ENCODE measurements at regions not wholly inside any gene's neighbourhood (a gene's known extent, or its start where the extent isn't known, plus 50 kb on each side); places are given as distances from the start of the nearest gene placed in this dataset.
"Not testable (repeated sequence)": the region's sequence is repeated elsewhere in the genome, so short reads cannot be mapped to it uniquely, and the experiment has no call there.

DNA sequence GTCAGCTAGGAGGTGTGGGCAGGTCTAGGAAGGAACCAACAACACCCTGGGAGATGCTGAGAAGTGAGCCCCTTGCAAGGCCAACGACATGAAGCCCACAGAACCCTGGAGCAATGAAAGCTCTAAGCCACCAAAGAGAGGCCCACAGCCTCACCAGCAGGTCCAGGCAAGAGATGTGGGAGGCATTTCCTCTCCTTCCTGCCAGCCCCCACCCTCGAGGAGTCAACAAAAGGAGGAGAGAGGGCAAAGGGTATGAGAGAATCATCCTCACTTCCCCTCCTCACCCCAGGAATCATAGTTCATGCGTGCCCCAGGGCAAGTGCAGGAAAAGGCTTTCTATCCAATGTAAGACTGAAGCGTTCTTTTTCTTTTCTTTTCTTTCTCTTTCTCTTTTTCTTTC lies 195.8 kb downstream of the SHQ1 start:
- peaks cover 6% of the 10 kb centered on the region for H3K9me3 Mint-ChIP-seq
- H3K4me1 Mint-ChIP-seq (ENCODE audit: low read depth): peaks cover 2% of the 10 kb centered on the region
- no peak for ATAC-seq
- H3K4me3 Mint-ChIP-seq: no peak overlapping the region
- peaks cover 5% of the 10 kb centered on the region for H3K27me3 Mint-ChIP-seq (ENCODE audit: low read depth)
- no peak for DNase-seq
- H3K36me3 Mint-ChIP-seq (ENCODE audit: insufficient read depth): no peaks in the 10 kb centered on the region

DNA sequence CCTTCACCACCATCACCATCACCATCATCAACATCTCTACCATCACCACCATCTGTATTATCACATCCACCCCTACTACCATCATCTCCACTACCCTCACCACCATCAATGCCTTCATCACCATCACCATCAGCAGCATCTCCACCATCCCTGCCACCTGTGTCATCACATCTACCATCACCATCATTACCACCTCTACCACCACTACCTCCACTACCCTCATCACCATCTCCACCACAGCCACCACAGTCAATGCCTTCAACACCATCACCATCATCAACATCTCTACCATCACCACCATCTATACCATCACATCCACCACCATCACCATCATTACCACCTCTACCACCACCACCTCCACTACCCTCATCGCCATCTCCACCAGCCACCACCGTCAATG lies 196.7 kb downstream of the SHQ1 start:
- H3K4me3 Mint-ChIP-seq: no peak overlapping the region
- ATAC-seq (no peak), DNase-seq (no peak)
- no peaks in the 10 kb centered on the region for H3K4me1 Mint-ChIP-seq (ENCODE audit: low read depth)
- H3K27me3 Mint-ChIP-seq (ENCODE audit: low read depth): peaks cover 5% of the 10 kb centered on the region
- peaks cover 6% of the 10 kb centered on the region for H3K9me3 Mint-ChIP-seq
- H3K36me3 Mint-ChIP-seq (ENCODE audit: insufficient read depth): no peaks in the 10 kb centered on the region

GRCh38 chr3:72646263-72646662 lies 202.0 kb downstream of the SHQ1 start:
- no peak for DNase-seq
- peaks cover 3% of the 10 kb centered on the region for H3K27me3 Mint-ChIP-seq (ENCODE audit: low read depth)
- no peak for ATAC-seq
- H3K36me3 Mint-ChIP-seq (ENCODE audit: insufficient read depth): no peaks in the 10 kb centered on the region
- no peak overlapping the region for H3K4me3 Mint-ChIP-seq
- peaks cover 5% of the 10 kb centered on the region for H3K9me3 Mint-ChIP-seq
- H3K4me1 Mint-ChIP-seq (ENCODE audit: low read depth): no peaks in the 10 kb centered on the region

GRCh38 chr3:72643635-72644034 lies 204.6 kb downstream of the SHQ1 start:
- not testable (repeated sequence) for H3K36me3 Mint-ChIP-seq (ENCODE audit: insufficient read depth); H3K4me3 Mint-ChIP-seq; H3K4me1 Mint-ChIP-seq (ENCODE audit: low read depth); H3K9me3 Mint-ChIP-seq; H3K27me3 Mint-ChIP-seq (ENCODE audit: low read depth); ATAC-seq; DNase-seq

- peaks cover 4% of the 10 kb centered on the region for H3K9me3 Mint-ChIP-seq
- no peak for ATAC-seq
- H3K4me1 Mint-ChIP-seq (ENCODE audit: low read depth): no peaks in the 10 kb centered on the region
- no peak overlapping the region for H3K4me3 Mint-ChIP-seq
- no peaks in the 10 kb centered on the region for H3K36me3 Mint-ChIP-seq (ENCODE audit: insufficient read depth)
- DNase-seq: no peak
- no peaks in the 10 kb centered on the region for H3K27me3 Mint-ChIP-seq (ENCODE audit: low read depth)
These were observed 206.6 kb downstream of the SHQ1 start for GRCh38 chr3:72641684-72642083.

DNA sequence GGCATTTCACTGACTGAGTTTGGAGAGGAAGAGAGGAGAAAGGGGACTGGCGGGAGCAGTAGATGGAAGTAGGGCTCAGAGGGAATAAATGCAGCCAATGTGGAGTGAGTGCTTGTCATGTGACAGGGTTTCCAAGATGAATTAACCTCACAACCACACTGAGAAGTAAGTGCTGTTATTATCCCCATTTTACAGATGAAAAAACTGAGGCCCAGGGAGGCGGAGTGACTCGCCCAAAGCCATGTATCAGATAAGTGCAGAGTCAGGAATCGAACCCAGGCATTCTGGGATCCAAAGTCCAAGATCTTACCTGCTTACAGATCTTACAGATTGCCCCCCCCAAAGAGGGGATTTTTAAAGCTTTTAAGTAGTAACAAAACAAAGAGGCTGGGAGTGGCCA lies 207.2 kb downstream of the SHQ1 start:
- no peaks in the 10 kb centered on the region for H3K27me3 Mint-ChIP-seq (ENCODE audit: low read depth)
- H3K4me3 Mint-ChIP-seq: no peak overlapping the region
- peaks cover under 1% of the 10 kb centered on the region for H3K9me3 Mint-ChIP-seq
- H3K36me3 Mint-ChIP-seq (ENCODE audit: insufficient read depth): no peaks in the 10 kb centered on the region
- ATAC-seq (no peak), DNase-seq (no peak)
- no peaks in the 10 kb centered on the region for H3K4me1 Mint-ChIP-seq (ENCODE audit: low read depth)

GRCh38 chr3:72636969-72637597 lies 211.2 kb downstream of the SHQ1 start:
- ATAC-seq (no peak), DNase-seq (no peak)
- H3K4me1 Mint-ChIP-seq (ENCODE audit: low read depth): peaks cover 15% of the 10 kb centered on the region
- no peaks in the 10 kb centered on the region for H3K27me3 Mint-ChIP-seq (ENCODE audit: low read depth)
- no peak overlapping the region for H3K4me3 Mint-ChIP-seq
- no peaks in the 10 kb centered on the region for H3K9me3 Mint-ChIP-seq
- no peaks in the 10 kb centered on the region for H3K36me3 Mint-ChIP-seq (ENCODE audit: insufficient read depth)

DNA sequence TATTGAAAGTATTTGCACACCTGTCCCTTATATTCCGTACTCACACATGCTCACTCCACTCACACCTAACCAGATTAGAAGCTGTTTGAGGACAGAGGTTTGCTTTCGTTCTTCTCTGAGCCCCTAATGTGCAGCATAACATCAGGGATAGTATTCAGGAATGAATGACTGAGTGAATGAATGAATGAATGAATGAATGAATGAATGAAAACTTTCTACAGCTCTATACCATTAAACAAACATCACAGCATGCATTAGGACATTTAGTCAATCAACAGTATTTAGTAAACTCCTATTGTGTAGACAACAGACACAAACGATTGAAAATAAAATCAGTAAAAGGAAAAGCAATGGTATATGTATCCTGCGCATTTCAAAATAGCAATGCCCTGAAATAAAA lies 212.7 kb downstream of the SHQ1 start:
- H3K4me1 Mint-ChIP-seq (ENCODE audit: low read depth): peaks cover 15% of the 10 kb centered on the region
- no peaks in the 10 kb centered on the region for H3K27me3 Mint-ChIP-seq (ENCODE audit: low read depth)
- peaks cover 4% of the 10 kb centered on the region for H3K9me3 Mint-ChIP-seq
- DNase-seq (no peak), ATAC-seq (no peak)
- H3K36me3 Mint-ChIP-seq (ENCODE audit: insufficient read depth): no peaks in the 10 kb centered on the region
- H3K4me3 Mint-ChIP-seq: no peak overlapping the region

GRCh38 chr3:72634128-72634527 lies 214.1 kb downstream of the SHQ1 start:
- DNase-seq (no peak), ATAC-seq (peak; percentile 83 to 85)
- no peaks in the 10 kb centered on the region for H3K27me3 Mint-ChIP-seq (ENCODE audit: low read depth)
- H3K36me3 Mint-ChIP-seq (ENCODE audit: insufficient read depth): no peaks in the 10 kb centered on the region
- peaks cover 4% of the 10 kb centered on the region for H3K9me3 Mint-ChIP-seq
- H3K4me3 Mint-ChIP-seq: no peak overlapping the region
- H3K4me1 Mint-ChIP-seq (ENCODE audit: low read depth): peaks cover 21% of the 10 kb centered on the region

DNA sequence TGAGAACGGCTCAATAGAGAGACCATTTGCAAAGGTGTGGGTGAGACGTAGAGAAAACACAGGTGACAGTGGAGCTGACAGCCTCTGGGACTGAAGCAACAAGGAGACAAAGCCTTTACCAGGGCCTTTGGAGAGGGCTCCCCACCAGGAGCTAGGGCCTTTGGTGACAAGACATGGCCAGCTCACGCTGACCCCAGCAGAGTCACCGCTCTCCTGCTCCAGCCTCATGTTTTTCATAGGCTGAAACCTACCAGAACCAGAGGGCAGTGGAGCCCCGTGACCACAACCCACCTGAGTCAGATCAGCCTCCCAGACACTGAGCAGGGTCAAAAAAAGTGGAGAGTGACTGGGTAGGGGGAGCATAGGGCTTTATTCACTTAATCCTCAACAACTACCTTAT lies 214.7 kb downstream of the SHQ1 start:
- Mint-ChIP-seq H3K4me1 (ENCODE audit: low read depth) (peaks cover 27% of the 10 kb centered on the region), H3K4me3 (no peak overlapping the region), H3K27me3 (ENCODE audit: low read depth) (no peaks in the 10 kb centered on the region), H3K36me3 (ENCODE audit: insufficient read depth) (no peaks in the 10 kb centered on the region), H3K9me3 (peaks cover 4% of the 10 kb centered on the region)
- ATAC-seq (peak; percentile 18 to 27), DNase-seq (no peak)

DNA sequence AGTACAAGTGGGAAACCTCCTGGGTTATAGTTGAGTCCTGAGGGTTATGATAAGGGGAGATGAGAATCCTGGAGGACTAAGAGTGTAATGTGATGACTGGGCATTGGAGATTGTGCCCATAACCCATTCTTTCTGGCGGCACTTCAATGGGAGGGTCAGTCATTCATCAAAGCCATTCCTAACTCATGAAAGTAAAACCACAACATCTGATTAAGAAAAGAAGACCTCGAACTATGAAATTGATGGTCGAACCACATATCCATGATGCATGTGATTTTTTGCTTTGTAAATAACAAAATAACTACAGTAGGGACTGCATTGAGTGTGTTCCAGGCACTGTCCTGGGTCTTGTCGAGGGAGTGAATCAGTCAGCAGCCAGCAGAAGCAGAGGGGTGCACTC lies 215.1 kb downstream of the SHQ1 start:
- Mint-ChIP-seq H3K4me1 (ENCODE audit: low read depth) (peaks cover 30% of the 10 kb centered on the region), H3K27me3 (ENCODE audit: low read depth) (no peaks in the 10 kb centered on the region), H3K36me3 (ENCODE audit: insufficient read depth) (no peaks in the 10 kb centered on the region), H3K9me3 (peaks cover 4% of the 10 kb centered on the region), H3K4me3 (no peak overlapping the region)
- ATAC-seq (no peak), DNase-seq (no peak)

DNA sequence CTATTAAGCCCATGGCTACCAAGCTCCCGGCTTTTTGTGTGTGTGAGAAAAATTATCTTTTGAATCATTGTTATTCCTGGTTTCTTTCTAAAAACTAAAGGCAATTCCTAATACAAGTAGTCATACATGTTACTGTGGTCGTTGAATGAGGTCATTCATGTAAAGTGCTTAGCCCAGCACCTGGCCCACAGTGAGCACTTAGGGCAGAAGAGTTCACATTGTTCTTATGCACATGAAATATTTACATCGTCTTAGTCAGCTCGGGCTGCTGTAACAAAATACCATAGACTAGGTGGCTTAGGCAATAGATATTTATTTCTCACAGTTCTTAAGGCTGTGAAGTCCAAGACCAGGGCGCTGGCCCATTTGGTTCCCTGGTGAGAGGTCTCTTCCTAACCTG lies 216.1 kb downstream of the SHQ1 start:
- Mint-ChIP-seq H3K4me1 (ENCODE audit: low read depth) (peaks cover 36% of the 10 kb centered on the region), H3K9me3 (peaks cover 4% of the 10 kb centered on the region), H3K4me3 (no peak overlapping the region), H3K27me3 (ENCODE audit: low read depth) (no peaks in the 10 kb centered on the region), H3K36me3 (ENCODE audit: insufficient read depth) (no peaks in the 10 kb centered on the region)
- DNase-seq (no peak), ATAC-seq (no peak)

GRCh38 chr3:72630969-72631344 lies 217.3 kb downstream of the SHQ1 start:
- H3K27me3 Mint-ChIP-seq (ENCODE audit: low read depth): no peaks in the 10 kb centered on the region
- peaks cover 36% of the 10 kb centered on the region for H3K4me1 Mint-ChIP-seq (ENCODE audit: low read depth)
- no peaks in the 10 kb centered on the region for H3K36me3 Mint-ChIP-seq (ENCODE audit: insufficient read depth)
- no peak for DNase-seq
- ATAC-seq: no peak
- H3K4me3 Mint-ChIP-seq: no peak overlapping the region
- H3K9me3 Mint-ChIP-seq: peaks cover 4% of the 10 kb centered on the region

GRCh38 chr3:72630327-72630968 lies 217.8 kb downstream of the SHQ1 start:
- Mint-ChIP-seq H3K4me3 (no peak overlapping the region), H3K27me3 (ENCODE audit: low read depth) (no peaks in the 10 kb centered on the region), H3K36me3 (ENCODE audit: insufficient read depth) (no peaks in the 10 kb centered on the region), H3K4me1 (ENCODE audit: low read depth) (peaks cover 36% of the 10 kb centered on the region), H3K9me3 (peaks cover 4% of the 10 kb centered on the region)
- no peak for ATAC-seq
- DNase-seq: no peak

GRCh38 chr3:72629191-72629631 lies 219.0 kb downstream of the SHQ1 start:
- DNase-seq (no peak), ATAC-seq (peak; percentile 71)
- H3K36me3 Mint-ChIP-seq (ENCODE audit: insufficient read depth): no peaks in the 10 kb centered on the region
- peaks cover 4% of the 10 kb centered on the region for H3K9me3 Mint-ChIP-seq
- H3K27me3 Mint-ChIP-seq (ENCODE audit: low read depth): peaks cover 1% of the 10 kb centered on the region
- peaks cover 31% of the 10 kb centered on the region for H3K4me1 Mint-ChIP-seq (ENCODE audit: low read depth)
- H3K4me3 Mint-ChIP-seq: no peak overlapping the region

All from activated T-cell treated with anti-CD3 and anti-CD28 coated beads, Interleukin-2, amount 50 U/mL, for 4 hours (primary cell).